ENCODE measurements at regions not wholly inside any gene's neighbourhood (a gene's known extent, or its start where the extent isn't known, plus 50 kb on each side); places are given as distances from the start of the nearest gene placed in this dataset.
"Not testable (repeated sequence)": the region's sequence is repeated elsewhere in the genome, so short reads cannot be mapped to it uniquely, and the experiment has no call there.

DNA sequence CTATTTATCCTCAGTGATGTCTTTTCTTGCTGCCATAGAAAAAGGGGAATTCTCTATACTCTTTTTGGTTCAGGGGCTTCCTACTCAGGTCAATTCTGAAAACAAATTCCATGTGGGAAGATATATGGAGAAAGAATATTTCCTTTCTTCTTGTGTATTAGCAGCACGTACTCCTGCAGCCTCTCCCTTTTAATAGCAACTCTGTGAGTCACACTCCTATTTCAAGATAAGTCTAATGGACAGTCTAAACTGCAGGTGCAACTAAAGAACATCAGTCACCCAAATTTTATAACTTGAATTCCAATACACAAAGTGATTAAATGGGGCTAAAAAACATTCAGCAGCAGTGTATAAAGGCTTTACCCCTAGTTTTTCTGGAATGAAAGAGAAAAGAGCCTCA lies 942.2 kb downstream of the CNTNAP5 start:
- Mint-ChIP-seq H3K4me3 (no peak overlapping the region), H3K4me1 (ENCODE audit: low read depth in 2 of 2) (no peaks in the 10 kb centered on the region), H3K27me3 (no peaks in the 10 kb centered on the region), H3K36me3 (no peaks in the 10 kb centered on the region), H3K9me3 (peaks cover 7% of the 10 kb centered on the region), H3K27ac (no peak overlapping the region)
- ATAC-seq: no peak
- no peak for DNase-seq (ENCODE audit: low spot score)

GRCh38 chr2:124970030-124970429 lies 944.9 kb downstream of the CNTNAP5 start:
- H3K9me3 Mint-ChIP-seq: peaks cover 15% of the 10 kb centered on the region
- H3K36me3 Mint-ChIP-seq: no peaks in the 10 kb centered on the region
- H3K27ac Mint-ChIP-seq: no peak overlapping the region
- no peaks in the 10 kb centered on the region for H3K27me3 Mint-ChIP-seq
- no peak for ATAC-seq
- H3K4me3 Mint-ChIP-seq: no peak overlapping the region
- DNase-seq (ENCODE audit: low spot score): no peak
- no peaks in the 10 kb centered on the region for H3K4me1 Mint-ChIP-seq (ENCODE audit: low read depth in 2 of 2)

- Mint-ChIP-seq H3K4me1 (ENCODE audit: low read depth in 2 of 2) (no peaks in the 10 kb centered on the region), H3K4me3 (no peak overlapping the region), H3K27ac (no peak overlapping the region), H3K9me3 (peaks cover 15% of the 10 kb centered on the region), H3K27me3 (no peaks in the 10 kb centered on the region), H3K36me3 (no peaks in the 10 kb centered on the region)
- DNase-seq (ENCODE audit: low spot score) (no peak), ATAC-seq (no peak)
Measured at GRCh38 chr2:124973396-124973795, 948.3 kb downstream of the CNTNAP5 start.

DNA sequence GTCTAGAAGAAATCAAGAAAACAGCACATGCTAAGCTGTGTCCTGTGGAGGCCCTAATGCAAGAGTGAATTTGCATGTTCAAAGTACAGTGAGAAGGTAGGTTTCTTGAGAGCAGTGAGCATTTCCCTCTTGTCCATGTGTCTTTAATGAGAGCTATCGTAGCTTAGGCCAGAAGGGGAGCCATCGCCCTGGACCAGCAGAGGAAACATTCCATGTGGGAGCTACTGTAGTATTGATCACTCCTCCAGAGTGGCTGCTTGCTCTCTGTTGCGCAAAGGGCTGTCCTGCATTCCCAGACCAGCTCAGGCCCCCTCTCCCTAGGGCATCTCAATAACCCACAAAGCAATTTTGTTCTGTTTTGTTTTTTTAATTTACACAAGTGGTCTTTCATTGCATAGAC lies 950.1 kb downstream of the CNTNAP5 start:
- H3K36me3 Mint-ChIP-seq: no peaks in the 10 kb centered on the region
- H3K27me3 Mint-ChIP-seq: no peaks in the 10 kb centered on the region
- H3K4me1 Mint-ChIP-seq (ENCODE audit: low read depth in 2 of 2): no peaks in the 10 kb centered on the region
- ATAC-seq (no peak), DNase-seq (ENCODE audit: low spot score) (no peak)
- no peak overlapping the region for H3K4me3 Mint-ChIP-seq
- H3K27ac Mint-ChIP-seq: no peak overlapping the region
- peaks cover 13% of the 10 kb centered on the region for H3K9me3 Mint-ChIP-seq

GRCh38 chr2:124975648-124976047 lies 950.6 kb downstream of the CNTNAP5 start:
- Mint-ChIP-seq H3K4me3 (no peak overlapping the region), H3K9me3 (peaks cover 11% of the 10 kb centered on the region), H3K4me1 (ENCODE audit: low read depth in 2 of 2) (no peaks in the 10 kb centered on the region), H3K27ac (no peak overlapping the region), H3K27me3 (no peaks in the 10 kb centered on the region), H3K36me3 (no peaks in the 10 kb centered on the region)
- ATAC-seq (no peak), DNase-seq (ENCODE audit: low spot score) (no peak)

DNA sequence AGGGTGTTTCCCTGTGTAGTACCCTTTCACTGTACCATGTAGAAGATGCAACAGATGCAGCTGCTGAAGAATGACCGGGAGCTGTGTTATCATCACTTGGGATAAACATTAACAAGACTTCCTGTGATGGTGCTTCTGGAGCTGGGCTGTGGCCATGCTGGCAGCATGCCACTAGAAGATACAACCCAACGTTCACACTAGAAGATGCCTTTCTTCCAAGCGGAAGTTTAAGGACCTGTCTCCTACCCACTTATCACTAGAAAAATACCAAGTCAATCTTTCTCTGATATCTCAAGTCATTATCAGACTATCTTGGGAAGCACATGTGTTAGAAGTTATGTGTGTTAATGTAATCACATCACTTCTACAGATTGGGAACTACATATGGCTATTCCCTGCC lies 953.5 kb downstream of the CNTNAP5 start:
- H3K9me3 Mint-ChIP-seq: peaks cover 16% of the 10 kb centered on the region
- no peaks in the 10 kb centered on the region for H3K4me1 Mint-ChIP-seq (ENCODE audit: low read depth in 2 of 2)
- H3K4me3 Mint-ChIP-seq: no peak overlapping the region
- no peaks in the 10 kb centered on the region for H3K27me3 Mint-ChIP-seq
- H3K36me3 Mint-ChIP-seq: no peaks in the 10 kb centered on the region
- DNase-seq (ENCODE audit: low spot score): no peak
- no peak overlapping the region for H3K27ac Mint-ChIP-seq
- ATAC-seq: no peak

DNA sequence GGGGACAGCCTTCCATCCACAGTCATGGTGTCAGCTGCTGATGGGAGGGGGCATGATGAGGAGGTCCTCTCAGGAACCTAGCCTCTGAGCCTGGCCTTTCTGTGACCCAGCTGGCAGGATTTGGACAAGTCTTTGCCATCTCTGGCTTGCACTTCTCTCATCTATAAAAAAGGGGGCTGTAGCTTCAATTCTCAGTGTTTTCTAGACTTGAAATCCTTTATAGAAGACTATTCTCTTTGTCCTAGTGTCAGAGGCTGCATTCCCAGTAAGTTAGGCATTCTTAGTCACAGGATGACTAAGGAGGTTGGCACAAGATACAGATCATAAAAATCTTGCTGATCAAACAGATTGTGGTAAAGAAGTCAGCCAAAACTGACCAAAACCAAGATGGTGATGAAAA lies 958.5 kb downstream of the CNTNAP5 start:
- no peak overlapping the region for H3K27ac Mint-ChIP-seq
- no peaks in the 10 kb centered on the region for H3K36me3 Mint-ChIP-seq
- ATAC-seq: no peak
- no peak overlapping the region for H3K4me3 Mint-ChIP-seq
- H3K27me3 Mint-ChIP-seq: no peaks in the 10 kb centered on the region
- peaks cover 13% of the 10 kb centered on the region for H3K9me3 Mint-ChIP-seq
- no peak for DNase-seq (ENCODE audit: low spot score)
- H3K4me1 Mint-ChIP-seq (ENCODE audit: low read depth in 2 of 2): no peaks in the 10 kb centered on the region

DNA sequence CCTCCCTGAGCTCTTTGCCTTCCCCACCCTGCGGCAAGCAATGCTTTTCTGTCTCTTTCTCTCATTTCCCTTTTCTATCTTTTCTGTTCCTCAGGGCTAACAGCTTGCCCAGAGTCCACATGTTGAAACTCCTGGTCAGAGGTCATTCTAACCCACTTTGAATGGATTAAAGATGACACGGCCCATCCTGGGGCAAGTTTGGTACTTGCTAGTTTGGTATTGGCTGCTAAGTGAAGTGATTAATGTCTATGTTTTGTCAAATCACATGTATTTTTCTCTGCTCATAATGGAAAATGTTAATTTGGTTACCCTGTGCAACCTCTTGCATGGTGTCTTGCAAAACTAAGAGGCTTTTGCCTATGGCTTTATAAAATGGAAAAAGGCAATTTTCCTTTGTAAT lies 960.2 kb downstream of the CNTNAP5 start:
- no peak overlapping the region for H3K4me3 Mint-ChIP-seq
- ATAC-seq (no peak), DNase-seq (ENCODE audit: low spot score) (no peak)
- no peak overlapping the region for H3K27ac Mint-ChIP-seq
- H3K4me1 Mint-ChIP-seq (ENCODE audit: low read depth in 2 of 2): no peaks in the 10 kb centered on the region
- no peaks in the 10 kb centered on the region for H3K36me3 Mint-ChIP-seq
- H3K9me3 Mint-ChIP-seq: peaks cover 10% of the 10 kb centered on the region
- H3K27me3 Mint-ChIP-seq: no peaks in the 10 kb centered on the region

DNA sequence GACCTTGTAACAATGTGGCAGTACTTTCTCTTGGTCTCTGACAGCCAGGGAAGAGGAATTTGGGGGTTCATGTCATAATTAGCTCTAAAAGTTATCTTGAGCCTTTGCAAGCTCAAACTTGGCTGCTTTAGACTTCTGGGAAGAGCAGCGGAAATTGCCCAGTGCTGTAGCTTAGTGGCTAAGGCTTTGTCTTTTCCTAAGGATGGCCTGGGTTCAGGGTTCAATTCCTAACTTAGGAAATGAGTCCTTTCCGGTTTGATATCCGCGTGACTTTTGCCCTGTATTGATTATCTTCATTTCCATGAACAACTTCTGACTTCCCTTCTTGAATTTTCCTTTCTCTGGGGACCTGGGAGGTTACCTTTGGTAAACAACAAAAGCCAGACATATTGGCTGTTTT lies 961.0 kb downstream of the CNTNAP5 start:
- no peak overlapping the region for H3K4me3 Mint-ChIP-seq
- H3K36me3 Mint-ChIP-seq: no peaks in the 10 kb centered on the region
- DNase-seq (ENCODE audit: low spot score): no peak
- H3K27me3 Mint-ChIP-seq: no peaks in the 10 kb centered on the region
- peaks cover 8% of the 10 kb centered on the region for H3K9me3 Mint-ChIP-seq
- no peak for ATAC-seq
- H3K4me1 Mint-ChIP-seq (ENCODE audit: low read depth in 2 of 2): no peaks in the 10 kb centered on the region
- no peak overlapping the region for H3K27ac Mint-ChIP-seq

- DNase-seq (ENCODE audit: low spot score); H3K4me3 Mint-ChIP-seq: not testable (repeated sequence)
Measured at GRCh38 chr2:124986870-124987269, 961.8 kb downstream of the CNTNAP5 start.

GRCh38 chr2:124987436-124987835 lies 962.3 kb downstream of the CNTNAP5 start:
- not testable (repeated sequence) for H3K4me3 Mint-ChIP-seq; H3K27me3 Mint-ChIP-seq; H3K4me1 Mint-ChIP-seq (ENCODE audit: low read depth in 2 of 2); DNase-seq (ENCODE audit: low spot score); H3K36me3 Mint-ChIP-seq; H3K27ac Mint-ChIP-seq; ATAC-seq; H3K9me3 Mint-ChIP-seq

More at GRCh38 chr2:124986870-124987269, 961.8 kb downstream of the CNTNAP5 start:
- not testable (repeated sequence) for H3K27me3 Mint-ChIP-seq; H3K9me3 Mint-ChIP-seq; ATAC-seq; H3K4me1 Mint-ChIP-seq (ENCODE audit: low read depth in 2 of 2); H3K27ac Mint-ChIP-seq; H3K36me3 Mint-ChIP-seq

GRCh38 chr2:124988111-124988510 lies 963.0 kb downstream of the CNTNAP5 start:
- Mint-ChIP-seq H3K4me1 (ENCODE audit: low read depth in 2 of 2) (no peaks in the 10 kb centered on the region), H3K4me3 (no peak overlapping the region), H3K9me3 (peaks cover 5% of the 10 kb centered on the region), H3K36me3 (no peaks in the 10 kb centered on the region), H3K27ac (no peak overlapping the region), H3K27me3 (no peaks in the 10 kb centered on the region)
- ATAC-seq: no peak
- no peak for DNase-seq (ENCODE audit: low spot score)

DNA sequence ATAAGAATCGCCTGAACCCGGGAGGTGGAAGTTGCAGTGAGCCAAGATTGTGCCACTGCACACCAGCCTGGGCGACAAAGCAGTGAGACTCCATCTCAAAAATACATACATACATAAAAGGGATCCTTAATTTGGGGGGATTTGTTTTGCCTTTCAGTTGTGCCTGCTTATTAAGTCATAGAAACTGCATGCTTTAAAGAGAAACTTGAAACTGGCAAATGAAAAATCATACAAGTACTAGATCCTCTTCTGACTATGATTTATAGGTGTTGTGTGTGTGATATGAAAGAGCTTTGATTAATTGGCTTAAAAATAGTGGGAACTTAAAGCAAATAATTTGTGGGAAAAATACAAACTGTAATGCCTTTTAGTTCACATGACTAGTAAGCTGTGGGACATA lies 963.7 kb downstream of the CNTNAP5 start:
- DNase-seq (ENCODE audit: low spot score): no peak
- no peak overlapping the region for H3K4me3 Mint-ChIP-seq
- H3K36me3 Mint-ChIP-seq: no peaks in the 10 kb centered on the region
- H3K27me3 Mint-ChIP-seq: no peaks in the 10 kb centered on the region
- no peaks in the 10 kb centered on the region for H3K4me1 Mint-ChIP-seq (ENCODE audit: low read depth in 2 of 2)
- no peak for ATAC-seq
- H3K27ac Mint-ChIP-seq: no peak overlapping the region
- peaks cover 5% of the 10 kb centered on the region for H3K9me3 Mint-ChIP-seq

DNA sequence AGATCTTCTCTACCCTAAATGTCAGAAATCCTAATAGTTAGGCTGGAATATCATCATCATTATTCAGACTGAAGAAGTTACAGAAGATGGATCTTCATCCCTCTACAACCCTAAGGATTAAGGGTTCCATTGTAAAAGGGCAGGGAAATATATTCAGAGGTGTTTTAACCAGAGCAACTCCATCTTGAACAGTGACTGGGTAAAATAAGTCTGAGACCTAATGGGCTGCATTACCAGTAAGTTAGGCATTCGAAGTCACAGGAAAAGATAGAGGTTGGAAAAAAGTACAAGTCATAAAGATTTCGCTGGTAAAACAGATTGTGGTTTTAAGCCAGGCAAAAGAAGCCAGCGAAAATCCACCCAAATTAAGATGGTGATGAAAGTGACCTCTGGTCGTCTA lies 968.7 kb downstream of the CNTNAP5 start:
- no peak for DNase-seq (ENCODE audit: low spot score)
- H3K27ac Mint-ChIP-seq: no peak overlapping the region
- no peaks in the 10 kb centered on the region for H3K36me3 Mint-ChIP-seq
- no peaks in the 10 kb centered on the region for H3K27me3 Mint-ChIP-seq
- peaks cover 10% of the 10 kb centered on the region for H3K9me3 Mint-ChIP-seq
- no peak for ATAC-seq
- no peaks in the 10 kb centered on the region for H3K4me1 Mint-ChIP-seq (ENCODE audit: low read depth in 2 of 2)
- H3K4me3 Mint-ChIP-seq: no peak overlapping the region

DNA sequence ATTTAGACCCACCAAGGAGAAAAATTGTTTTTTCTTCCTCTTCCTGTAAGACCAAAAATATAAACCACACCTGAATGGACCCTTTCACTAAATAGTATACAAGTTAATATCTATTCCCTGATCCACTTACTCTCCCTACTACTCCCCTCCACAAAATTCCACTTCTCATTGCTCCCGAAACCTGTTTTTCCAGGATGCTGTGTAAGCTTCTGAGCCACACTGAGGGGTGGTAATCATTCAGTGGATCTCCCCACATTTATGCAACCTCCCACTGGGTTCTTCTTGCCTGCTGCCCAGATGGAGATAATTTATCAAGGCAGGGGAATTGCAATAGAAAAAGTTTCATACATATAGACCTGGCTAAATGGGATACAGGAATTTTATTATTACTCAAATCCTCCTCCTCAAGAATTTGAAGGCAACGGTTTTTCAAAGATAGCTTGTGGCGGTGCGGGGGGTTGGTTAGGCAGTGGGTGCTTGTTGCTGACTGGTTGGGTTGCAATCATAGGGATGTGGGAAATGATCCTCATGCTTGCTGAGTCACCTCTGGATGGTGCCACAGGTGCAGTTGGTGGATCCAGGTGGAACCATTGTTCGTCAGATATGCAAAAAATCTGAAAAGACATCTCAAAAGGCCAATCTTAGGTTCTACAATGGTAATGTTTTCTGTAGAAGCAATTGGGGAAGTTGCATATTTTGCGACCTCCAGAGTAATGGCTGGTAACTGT lies 970.3 kb downstream of the CNTNAP5 start:
- H3K9me3 Mint-ChIP-seq: peaks cover 10% of the 10 kb centered on the region
- H3K27ac Mint-ChIP-seq: no peak overlapping the region
- no peaks in the 10 kb centered on the region for H3K4me1 Mint-ChIP-seq (ENCODE audit: low read depth in 2 of 2)
- DNase-seq (ENCODE audit: low spot score) (no peak), ATAC-seq (no peak)
- H3K36me3 Mint-ChIP-seq: no peaks in the 10 kb centered on the region
- no peaks in the 10 kb centered on the region for H3K27me3 Mint-ChIP-seq
- no peak overlapping the region for H3K4me3 Mint-ChIP-seq

Data from natural killer cell treated with Interleukin-12 subunit alpha and Interleukin-12 subunit beta and Interleukin-15 and Interleukin-18, amount 100 ng/mL, for 72 hours (primary cell).